Muscle of back (tissue), 3 donors: ENCODE measurements at regions not wholly inside any gene's neighbourhood (a gene's known extent, or its start where the extent isn't known, plus 50 kb on each side); places are given as distances from the start of the nearest gene placed in this dataset.

Experiments used
- DNase-seq, 3 donors: peaks; one replicate each; pipeline versions ENCODE4 v3.0.0 to v3.0.0-alpha.2; 2013

DNA sequence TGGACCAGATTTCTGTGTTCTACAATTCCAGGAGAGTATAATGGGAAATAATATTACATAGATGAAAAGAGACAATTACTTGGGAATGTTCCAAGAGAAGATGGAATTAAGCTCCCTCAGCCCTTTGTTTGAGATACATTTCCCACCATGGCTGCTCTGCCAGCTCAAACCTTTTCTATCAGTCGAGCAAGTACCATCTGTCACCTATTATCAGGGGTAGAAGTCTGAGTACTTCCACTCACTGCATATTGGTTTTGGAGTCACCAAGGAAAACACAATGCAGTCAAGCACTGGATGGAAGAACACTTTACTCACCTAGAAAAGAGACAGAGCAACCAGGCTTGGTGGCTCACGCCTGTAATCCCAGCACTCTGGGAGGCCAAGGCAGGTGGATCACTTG lies 270.4 kb upstream of the FAR2 start:
- no peak for DNase-seq

DNA sequence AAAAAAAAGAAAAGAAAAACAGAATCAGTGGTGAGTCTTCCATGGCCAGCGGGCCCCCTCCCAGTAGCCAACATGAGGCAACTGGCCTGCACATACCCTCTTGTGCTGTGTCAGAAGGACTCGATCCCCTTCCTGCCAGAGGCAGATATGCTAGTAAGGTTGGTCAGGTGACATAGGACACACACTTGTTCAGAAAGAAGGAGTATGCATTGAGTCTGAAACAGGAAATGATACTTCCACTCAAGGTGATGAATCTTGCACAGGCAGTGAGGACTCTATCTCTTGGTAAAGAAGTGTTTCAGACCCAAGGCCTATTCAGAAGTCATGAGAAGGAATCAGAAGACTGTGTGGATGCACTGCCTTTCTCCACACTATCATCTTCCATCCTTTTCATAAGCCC lies 269.7 kb upstream of the FAR2 start:
- DNase-seq: no peak

- no peak for DNase-seq
Measured at GRCh38 chr12:28882444-28882843, 266.6 kb upstream of the FAR2 start.

- DNase-seq: no peak
Measured at GRCh38 chr12:28883406-28883997, 265.6 kb upstream of the FAR2 start.

GRCh38 chr12:28884904-28885679 lies 264.0 kb upstream of the FAR2 start:
- peak in 2 of 3 donors; percentile 33 to 56 for DNase-seq

GRCh38 chr12:28885928-28886327 lies 263.1 kb upstream of the FAR2 start:
- DNase-seq: peak in 1 of 3 donors; percentile 28

DNA sequence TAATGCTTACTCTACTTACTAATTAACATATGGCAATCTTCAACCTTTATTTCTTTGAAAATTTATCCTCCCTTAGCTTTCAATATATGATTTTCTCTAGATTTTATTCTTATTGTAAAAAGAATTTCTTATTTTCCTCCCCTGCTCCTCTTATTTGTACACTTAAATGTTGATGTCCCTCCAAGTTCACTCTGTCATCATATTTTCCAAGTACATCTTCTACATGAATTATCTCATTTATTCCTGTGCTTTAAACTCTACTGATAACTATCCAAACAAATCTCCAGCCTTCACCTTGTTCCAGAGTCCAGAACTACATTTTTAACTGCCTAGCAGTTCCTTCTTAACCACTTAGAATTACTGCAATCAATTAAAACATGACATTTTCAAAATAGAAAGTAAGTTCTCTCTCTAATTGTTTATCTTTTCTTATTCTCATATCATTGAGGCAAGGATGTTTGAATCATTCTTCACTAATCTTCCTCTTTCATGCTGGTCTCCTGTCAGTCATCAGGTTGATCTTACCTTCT lies 261.6 kb upstream of the FAR2 start:
- peak in 1 of 3 donors; percentile 61 for DNase-seq

GRCh38 chr12:28890664-28891063 lies 258.4 kb upstream of the FAR2 start:
- peak in 1 of 3 donors; percentile 45 for DNase-seq

- DNase-seq: peak in 1 of 3 donors; percentile 66
Measured at GRCh38 chr12:28891126-28891525, 258.0 kb upstream of the FAR2 start.

DNA sequence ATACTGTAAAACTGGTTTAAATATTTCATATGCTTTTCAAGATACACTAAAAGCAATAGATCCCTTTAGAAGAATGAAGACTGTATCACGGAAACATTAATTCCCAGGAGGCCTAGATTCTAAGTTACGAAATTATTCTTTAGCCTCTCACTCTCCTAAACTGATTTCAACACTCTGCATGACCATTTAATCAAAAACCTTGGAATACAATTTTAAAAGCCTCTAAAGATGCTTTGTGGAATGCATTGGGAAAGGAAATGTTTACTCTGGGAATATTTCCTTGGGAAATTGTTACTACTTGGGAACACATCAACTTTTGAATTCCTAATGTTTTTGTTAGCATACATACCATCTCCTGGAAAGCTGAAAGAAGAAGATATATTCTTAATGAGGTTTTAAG lies 255.7 kb upstream of the FAR2 start:
- DNase-seq: peak; percentile 73 to 87 (median 76)

DNA sequence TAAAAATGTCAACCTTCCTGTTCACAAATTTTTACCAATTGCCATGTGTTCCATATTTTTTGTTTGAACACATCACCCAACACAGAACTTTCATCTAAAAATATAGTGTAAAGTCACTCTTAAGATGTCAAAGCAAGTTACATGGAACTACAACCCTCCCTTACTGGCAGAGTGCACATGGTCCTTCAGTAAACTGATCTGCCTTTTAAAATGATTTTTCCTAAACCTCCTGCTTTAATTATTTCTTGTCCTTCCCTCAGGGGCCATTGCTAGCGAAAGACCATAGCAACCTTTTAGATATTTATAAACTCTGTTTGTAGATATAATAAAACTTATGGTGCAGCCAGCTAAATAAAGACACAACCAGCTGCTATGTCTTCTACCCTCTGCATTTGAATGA lies 255.2 kb upstream of the FAR2 start:
- DNase-seq: peak in 2 of 3 donors; percentile 54 to 77

DNA sequence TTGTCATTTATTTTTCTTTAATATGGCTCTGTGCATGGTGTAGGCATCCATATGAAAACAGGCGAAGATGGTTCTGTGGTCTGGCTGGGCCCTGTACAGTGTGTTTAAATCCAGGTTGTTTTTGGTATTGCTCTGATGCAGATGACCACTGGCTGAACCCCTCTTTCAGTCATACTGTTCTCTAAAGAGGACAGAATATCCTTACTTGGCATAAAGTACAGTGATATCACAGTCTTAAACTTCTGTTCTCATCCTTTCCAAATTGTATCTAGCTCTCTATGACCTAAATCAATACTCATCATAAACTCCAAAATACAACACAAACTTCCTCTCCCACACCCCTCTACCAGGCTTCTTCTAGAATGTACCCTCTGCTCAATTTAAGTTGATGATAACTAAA lies 252.7 kb upstream of the FAR2 start:
- DNase-seq: peak in 1 of 3 donors; percentile 63

GRCh38 chr12:28898038-28898437 lies 251.0 kb upstream of the FAR2 start:
- DNase-seq: no peak

- peak in 1 of 3 donors; percentile 80 for DNase-seq
Measured at GRCh38 chr12:28899951-28900350, 249.1 kb upstream of the FAR2 start.

GRCh38 chr12:28905220-28905955 lies 243.7 kb upstream of the FAR2 start:
- DNase-seq: no peak

DNA sequence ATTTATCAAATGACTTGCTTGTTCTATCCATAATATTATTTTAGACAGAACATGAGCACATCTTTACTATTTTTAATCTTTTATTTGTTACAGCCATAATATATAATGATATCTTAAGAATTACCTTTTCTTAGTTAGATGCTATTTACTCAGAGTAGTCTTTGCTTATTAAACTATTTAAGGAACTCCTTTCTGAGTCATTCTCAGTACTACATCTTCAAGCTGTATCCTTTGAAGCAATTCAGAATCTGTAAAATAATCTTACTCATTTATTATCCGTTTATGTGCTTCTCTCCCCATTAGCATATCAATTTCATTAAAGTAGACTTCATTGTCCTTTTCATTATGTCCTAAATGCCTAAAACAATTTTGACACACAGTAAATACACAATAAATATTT lies 240.4 kb upstream of the FAR2 start:
- no peak for DNase-seq

DNA sequence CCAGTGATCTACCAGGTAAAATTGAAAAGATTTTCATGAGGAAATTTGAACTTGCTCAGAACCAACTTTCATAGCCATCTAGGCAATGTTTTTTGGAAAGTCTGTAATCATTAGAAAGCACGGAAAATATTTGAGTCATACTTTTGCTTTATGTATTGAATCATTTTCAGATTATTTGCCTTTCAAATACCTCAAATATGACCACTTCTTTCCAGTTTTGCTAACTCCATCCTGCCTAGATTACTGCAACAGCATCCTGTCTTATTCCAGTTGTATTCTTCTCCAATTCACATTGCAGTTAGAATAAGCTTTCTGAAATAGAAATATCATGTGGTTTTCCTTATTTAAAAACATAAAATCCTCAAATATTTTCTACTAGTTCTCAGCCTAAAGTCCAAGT lies 239.8 kb upstream of the FAR2 start:
- no peak for DNase-seq

DNA sequence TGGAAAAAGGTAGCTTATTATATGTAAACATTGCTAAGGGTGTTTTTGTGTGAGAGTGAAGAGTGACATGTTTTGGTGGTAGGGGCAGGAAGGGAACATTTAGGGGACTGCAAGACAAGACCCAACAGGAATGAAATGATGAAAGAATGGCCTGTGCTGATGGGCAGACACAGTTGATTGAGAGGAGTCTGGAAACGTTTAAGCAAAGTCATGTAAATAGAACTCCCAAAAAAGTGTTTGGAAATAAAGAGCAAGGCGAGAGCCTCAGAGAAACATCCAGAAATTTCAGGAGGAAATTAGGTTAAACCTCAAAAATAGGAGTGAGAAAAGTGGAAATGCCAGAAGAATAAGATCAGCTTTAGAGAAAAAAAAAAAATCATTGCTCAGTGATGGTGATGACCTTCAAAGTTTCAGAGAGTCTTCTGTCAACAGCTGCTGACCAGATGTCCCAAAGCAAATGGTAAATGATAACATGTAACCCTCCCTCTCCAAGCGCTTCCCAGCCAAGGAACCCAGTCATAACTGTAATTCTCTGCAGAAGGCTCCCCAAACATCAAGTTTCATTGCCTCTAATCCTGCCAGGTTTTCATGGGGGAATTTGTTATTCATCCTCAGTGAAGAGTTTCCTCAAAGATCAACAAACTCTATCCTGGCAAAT lies 223.2 kb upstream of the FAR2 start:
- DNase-seq: no peak

GRCh38 chr12:28930704-28931103 lies 218.4 kb upstream of the FAR2 start:
- no peak for DNase-seq

DNA sequence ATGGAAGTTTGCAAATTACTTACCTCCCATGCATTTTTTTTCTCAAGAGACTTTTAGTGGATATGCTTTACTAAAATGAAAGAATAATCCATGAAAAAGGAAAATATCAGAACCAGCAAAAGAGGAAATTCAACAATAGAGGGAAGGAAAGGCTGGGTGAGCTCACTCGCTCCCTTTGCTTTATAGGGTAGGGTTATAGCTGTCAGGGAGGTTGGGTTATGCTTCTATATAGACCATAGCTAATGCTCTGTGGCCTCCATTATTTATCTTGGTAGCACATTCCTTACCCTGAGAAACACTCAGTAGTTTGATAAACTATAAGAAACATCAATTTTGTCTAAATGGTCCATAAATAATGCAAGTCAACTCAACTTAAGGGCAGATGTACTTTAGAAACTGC lies 215.9 kb upstream of the FAR2 start:
- no peak for DNase-seq

GRCh38 chr12:28933864-28934527 lies 215.1 kb upstream of the FAR2 start:
- no peak for DNase-seq

DNA sequence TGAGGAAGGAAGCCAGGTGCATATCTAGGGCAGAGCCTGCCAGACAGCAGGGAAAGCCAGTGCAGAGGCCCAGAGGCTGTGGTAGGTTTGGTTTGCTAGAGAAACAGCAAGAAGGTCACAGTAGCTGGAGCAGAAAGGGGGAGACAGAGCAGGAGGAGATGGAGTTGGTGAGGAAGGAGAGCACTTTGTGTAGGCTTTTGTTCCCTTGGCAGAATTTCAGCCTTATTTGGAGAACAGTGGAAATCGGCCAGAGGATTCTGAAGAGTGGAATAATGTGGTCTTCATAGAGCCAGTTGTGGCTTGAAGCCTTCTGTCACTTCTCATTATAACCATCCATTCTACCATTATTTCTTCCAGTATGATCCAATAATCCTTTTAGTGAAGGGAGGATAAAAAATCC lies 212.9 kb upstream of the FAR2 start:
- no peak for DNase-seq
